MM.1S (cell line): ENCODE measurements at regions not wholly inside any gene's neighbourhood (a gene's known extent, or its start where the extent isn't known, plus 50 kb on each side); places are given as distances from the start of the nearest gene placed in this dataset.

Experiments
- DNase-seq: peaks from one replicate; pipeline ENCODE4 v3.0.0-alpha.2; 2015
- H2AFZ ChIP-seq: fragments of 300-600 bp; sonication (generic); 2 replicates; pipeline ENCODE4 v1.6.0; 2016; ENCODE audit warnings: antibody characterized with exemption, low read length
- H3F3A ChIP-seq: fragments of 300-600 bp; sonication (generic); 2 replicates; pipeline ENCODE4 v1.6.1; 2016; ENCODE audit warnings: mild to moderate bottlenecking, antibody characterized with exemption, low read length, moderate library complexity, mixed read lengths; ENCODE audit not compliant: insufficient read depth
- H3K27ac ChIP-seq: fragments of 300-600 bp; sonication (generic); 2 replicates; pipeline ENCODE4 v1.5.1; 2016; ENCODE audit warnings: mild to moderate bottlenecking, low read length
- H3K27me3 ChIP-seq: fragments of 300-600 bp; sonication (generic); replicated peaks from 2 replicates; pipeline ENCODE4 v1.6.0; 2016; ENCODE audit warnings: low read length; ENCODE audit not compliant: insufficient read depth
- H3K36me3 ChIP-seq: fragments of 300-600 bp; sonication (generic); replicated peaks from 2 replicates; pipeline ENCODE4 v1.6.1; 2016; ENCODE audit warnings: mild to moderate bottlenecking, low read length, mixed read lengths; ENCODE audit not compliant: insufficient read depth
- H3K4me1 ChIP-seq: fragments of 300-600 bp; sonication (generic); 2 replicates; pipeline ENCODE4 v1.6.1; 2016; ENCODE audit warnings: low read length, mixed read lengths
- H3K4me2 ChIP-seq: fragments of 300-600 bp; sonication (generic); 2 replicates; pipeline ENCODE4 v1.6.0; 2016; ENCODE audit warnings: low read depth, low read length
- H3K4me3 ChIP-seq: fragments of 300-600 bp; sonication (generic); 2 replicates; pipeline ENCODE4 v1.5.1; 2016; ENCODE audit warnings: low read length, mixed read lengths
- H3K79me2 ChIP-seq: fragments of 300-600 bp; sonication (generic); 2 replicates; pipeline ENCODE4 v1.6.1; 2016; ENCODE audit warnings: mixed run types, low read length, mixed read lengths
- H3K9ac ChIP-seq: fragments of 300-600 bp; sonication (generic); 2 replicates; pipeline ENCODE4 v1.6.1; 2016; ENCODE audit warnings: low read length, mixed read lengths
- H3K9me2 ChIP-seq: fragments of 300-600 bp; sonication (generic); replicated peaks from 2 replicates; pipeline ENCODE4 v1.6.1; 2016; ENCODE audit warnings: mild to moderate bottlenecking, low read length, mixed read lengths; ENCODE audit not compliant: insufficient read depth
- H3K9me3 ChIP-seq: fragments of 300-600 bp; sonication (generic); replicated peaks from 2 replicates; pipeline ENCODE4 v1.6.1; 2016; ENCODE audit warnings: mild to moderate bottlenecking, low read length, mixed read lengths; ENCODE audit not compliant: insufficient read depth
- H4K20me1 ChIP-seq: fragments of 300-600 bp; sonication (generic); 2 replicates; pipeline ENCODE4 v1.6.1; 2016; ENCODE audit warnings: mild to moderate bottlenecking, low read length, moderate library complexity, mixed read lengths; ENCODE audit not compliant: insufficient read depth
- EZH2 ChIP-seq: fragments of 300-600 bp; sonication (generic); optimal IDR thresholded peaks from 2 replicates; pipeline ENCODE3; 2017; ENCODE audit warnings: low read depth, mild to moderate bottlenecking, antibody characterized with exemption, low read length, mixed read lengths
- EZH2phosphoT487 ChIP-seq: fragments of 300-600 bp; sonication (generic); IDR thresholded peaks from 2 replicates; pipeline ENCODE4 v1.6.1; 2018; ENCODE audit warnings: antibody characterized with exemption, low read length
- TF ChIP-seq, protein P1 (sequence below): fragments of 300-600 bp; sonication (generic); IDR thresholded peaks from 2 replicates; pipeline ENCODE4 v1.5.1; 2016; ENCODE audit warnings: antibody characterized with exemption, low read length, mixed read lengths

DNA sequence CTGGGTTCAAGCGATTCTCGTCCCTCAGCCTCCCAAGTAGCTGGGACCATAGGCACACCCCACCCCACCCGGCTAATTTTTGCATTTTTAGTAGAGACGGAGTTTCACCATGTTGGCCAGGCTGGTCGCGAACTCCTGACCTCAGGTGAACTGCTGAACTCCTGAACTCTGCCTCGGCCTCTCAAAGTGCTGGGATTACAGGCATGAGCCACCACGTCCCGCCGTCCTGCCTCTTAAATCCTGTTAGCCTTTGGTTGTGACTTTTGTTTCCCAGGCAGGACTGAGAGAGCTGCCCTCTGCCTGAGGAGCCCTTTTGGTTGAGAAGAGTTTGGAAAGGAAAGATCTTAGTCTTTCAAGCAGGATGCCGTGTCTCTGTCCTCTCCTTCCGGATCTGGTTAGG lies 59.3 kb upstream of the C1orf174 start:
- no peak overlapping the region for H3K9ac ChIP-seq
- H3F3A ChIP-seq, result no peaks in the 10 kb centered on the region
- no peak overlapping the region for H2AFZ ChIP-seq
- H3K27me3 ChIP-seq, result peaks cover 90% of the 10 kb centered on the region
- DNase-seq, result no peak
- no peaks in the 10 kb centered on the region for H3K9me2 ChIP-seq
- H3K4me3 ChIP-seq, result no peak overlapping the region
- no peaks in the 10 kb centered on the region for H3K36me3 ChIP-seq
- no peaks in the 10 kb centered on the region for H4K20me1 ChIP-seq
- H3K27ac ChIP-seq, result no peak overlapping the region
- no peaks in the 10 kb centered on the region for H3K79me2 ChIP-seq
- no peaks in the 10 kb centered on the region for H3K4me1 ChIP-seq
- TF ChIP-seq, protein P1, sequence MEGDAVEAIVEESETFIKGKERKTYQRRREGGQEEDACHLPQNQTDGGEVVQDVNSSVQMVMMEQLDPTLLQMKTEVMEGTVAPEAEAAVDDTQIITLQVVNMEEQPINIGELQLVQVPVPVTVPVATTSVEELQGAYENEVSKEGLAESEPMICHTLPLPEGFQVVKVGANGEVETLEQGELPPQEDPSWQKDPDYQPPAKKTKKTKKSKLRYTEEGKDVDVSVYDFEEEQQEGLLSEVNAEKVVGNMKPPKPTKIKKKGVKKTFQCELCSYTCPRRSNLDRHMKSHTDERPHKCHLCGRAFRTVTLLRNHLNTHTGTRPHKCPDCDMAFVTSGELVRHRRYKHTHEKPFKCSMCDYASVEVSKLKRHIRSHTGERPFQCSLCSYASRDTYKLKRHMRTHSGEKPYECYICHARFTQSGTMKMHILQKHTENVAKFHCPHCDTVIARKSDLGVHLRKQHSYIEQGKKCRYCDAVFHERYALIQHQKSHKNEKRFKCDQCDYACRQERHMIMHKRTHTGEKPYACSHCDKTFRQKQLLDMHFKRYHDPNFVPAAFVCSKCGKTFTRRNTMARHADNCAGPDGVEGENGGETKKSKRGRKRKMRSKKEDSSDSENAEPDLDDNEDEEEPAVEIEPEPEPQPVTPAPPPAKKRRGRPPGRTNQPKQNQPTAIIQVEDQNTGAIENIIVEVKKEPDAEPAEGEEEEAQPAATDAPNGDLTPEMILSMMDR, result no peak
- no peak for TF ChIP-seq EZH2phosphoT487
- TF ChIP-seq EZH2, result no peak
- no peak overlapping the region for H3K4me2 ChIP-seq
- no peaks in the 10 kb centered on the region for H3K9me3 ChIP-seq

DNA sequence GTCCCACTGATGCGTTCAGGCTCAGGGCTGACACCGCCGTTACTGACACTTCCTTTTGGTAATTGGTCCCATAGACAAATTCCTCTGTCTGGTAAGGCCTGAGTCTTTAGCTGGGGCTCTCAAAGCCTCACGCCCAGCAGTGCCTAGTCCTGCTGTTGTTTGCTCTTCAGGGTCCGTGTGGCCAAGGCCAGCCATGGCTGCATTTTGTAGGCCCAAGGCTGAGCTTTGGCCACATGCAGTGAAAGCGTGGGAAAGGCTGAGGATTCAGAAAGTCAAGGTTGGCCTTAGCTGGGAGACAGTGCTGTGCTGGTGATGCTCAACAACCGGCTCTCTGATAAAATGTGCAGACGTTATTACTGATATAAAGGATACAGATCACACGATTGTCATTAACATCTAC lies 63.5 kb upstream of the C1orf174 start:
- no peaks in the 10 kb centered on the region for H3K9me2 ChIP-seq
- no peaks in the 10 kb centered on the region for H4K20me1 ChIP-seq
- no peak overlapping the region for H3K4me3 ChIP-seq
- H3K4me1 ChIP-seq, result no peaks in the 10 kb centered on the region
- H3K4me2 ChIP-seq, result no peak overlapping the region
- H3K27ac ChIP-seq, result no peak overlapping the region
- H3K27me3 ChIP-seq, result peaks cover 56% of the 10 kb centered on the region
- no peaks in the 10 kb centered on the region for H3K9me3 ChIP-seq
- no peak for DNase-seq
- H2AFZ ChIP-seq, result no peak overlapping the region
- no peaks in the 10 kb centered on the region for H3F3A ChIP-seq
- no peak overlapping the region for H3K9ac ChIP-seq
- TF ChIP-seq, protein P1, result no peak
- TF ChIP-seq EZH2phosphoT487 (no peak), EZH2 (no peak)
- no peaks in the 10 kb centered on the region for H3K79me2 ChIP-seq
- no peaks in the 10 kb centered on the region for H3K36me3 ChIP-seq

DNA sequence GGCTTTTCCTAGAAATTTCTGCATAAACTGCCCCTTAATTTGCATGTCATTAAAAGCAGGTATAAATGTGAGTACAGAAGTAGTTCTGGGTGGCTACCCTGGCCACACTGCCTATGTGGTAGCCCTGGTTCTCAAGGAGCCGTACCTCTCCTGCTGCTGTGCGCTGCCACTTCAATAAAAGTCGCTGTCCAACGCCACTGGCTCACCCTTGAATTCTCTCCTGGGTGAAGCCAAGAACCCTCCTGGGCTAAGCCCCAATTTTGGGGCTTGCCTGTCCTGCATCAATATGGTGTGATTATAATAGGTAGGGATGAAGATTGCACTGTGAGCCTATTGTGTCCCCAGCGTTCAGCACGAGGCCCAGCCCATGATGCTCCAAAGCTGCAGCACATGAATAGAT lies 65.6 kb upstream of the C1orf174 start:
- Histone ChIP-seq H3F3A (no peaks in the 10 kb centered on the region), H3K27me3 (peaks cover 56% of the 10 kb centered on the region), H3K9me2 (no peaks in the 10 kb centered on the region), H3K36me3 (no peaks in the 10 kb centered on the region), H3K27ac (no peak overlapping the region), H3K9me3 (no peaks in the 10 kb centered on the region), H3K9ac (no peak overlapping the region), H3K79me2 (no peaks in the 10 kb centered on the region), H3K4me1 (no peaks in the 10 kb centered on the region), H2AFZ (no peak overlapping the region), H3K4me2 (no peak overlapping the region), H4K20me1 (no peaks in the 10 kb centered on the region), H3K4me3 (no peak overlapping the region)
- TF ChIP-seq EZH2 (no peak), EZH2phosphoT487 (no peak)
- TF ChIP-seq, protein P1, result no peak
- DNase-seq, result no peak
